ENCODE measurements at regions not wholly inside any gene's neighbourhood (a gene's known extent, or its start where the extent isn't known, plus 50 kb on each side); places are given as distances from the start of the nearest gene placed in this dataset.

DNA sequence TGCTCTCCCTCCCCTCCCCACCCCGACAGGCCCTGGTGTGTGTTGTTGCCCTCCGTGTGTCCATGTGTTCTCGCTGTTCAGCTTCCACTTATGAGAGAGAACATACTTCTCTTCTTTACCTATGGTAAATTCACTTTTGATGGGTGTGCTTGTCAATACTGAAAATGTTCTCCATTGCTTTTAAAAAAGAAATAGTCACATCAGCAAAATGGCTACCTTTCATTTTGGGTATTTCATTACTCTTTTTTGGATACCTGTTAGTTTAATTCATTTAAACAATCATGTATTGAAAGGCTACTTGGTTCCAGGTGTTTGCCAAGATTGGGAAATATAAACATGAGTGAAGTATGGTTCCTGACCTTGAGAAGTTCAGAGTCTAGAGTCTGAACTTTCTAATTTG is 107.4 kb upstream of the PITX2 start:
- TF ChIP-seq CBX8 (IDR thresholded peaks at IDR 0.05; ENCODE audit: borderline replicate concordance, low read depth, low read length) (no peak), CHD2 (IDR thresholded peaks at IDR 0.05; ENCODE audit: low read length) (no peak), SIN3A (conservative IDR thresholded peaks at IDR 0.05 in 1 of 2, IDR thresholded peaks at IDR 0.05 in 1 of 2; ENCODE audit: low read depth in 1 of 2, low read length in 2 of 2) (no peak), RAD21 (IDR thresholded peaks at IDR 0.05 in 1 of 2, conservative IDR thresholded peaks at IDR 0.05 in 1 of 2; ENCODE audit: low read depth in 2 of 2, low read length in 2 of 2) (no peak), CEBPB (IDR thresholded peaks at IDR 0.05; ENCODE audit: low read depth, low read length) (no peak)
- TF ChIP-seq, protein P1, sequence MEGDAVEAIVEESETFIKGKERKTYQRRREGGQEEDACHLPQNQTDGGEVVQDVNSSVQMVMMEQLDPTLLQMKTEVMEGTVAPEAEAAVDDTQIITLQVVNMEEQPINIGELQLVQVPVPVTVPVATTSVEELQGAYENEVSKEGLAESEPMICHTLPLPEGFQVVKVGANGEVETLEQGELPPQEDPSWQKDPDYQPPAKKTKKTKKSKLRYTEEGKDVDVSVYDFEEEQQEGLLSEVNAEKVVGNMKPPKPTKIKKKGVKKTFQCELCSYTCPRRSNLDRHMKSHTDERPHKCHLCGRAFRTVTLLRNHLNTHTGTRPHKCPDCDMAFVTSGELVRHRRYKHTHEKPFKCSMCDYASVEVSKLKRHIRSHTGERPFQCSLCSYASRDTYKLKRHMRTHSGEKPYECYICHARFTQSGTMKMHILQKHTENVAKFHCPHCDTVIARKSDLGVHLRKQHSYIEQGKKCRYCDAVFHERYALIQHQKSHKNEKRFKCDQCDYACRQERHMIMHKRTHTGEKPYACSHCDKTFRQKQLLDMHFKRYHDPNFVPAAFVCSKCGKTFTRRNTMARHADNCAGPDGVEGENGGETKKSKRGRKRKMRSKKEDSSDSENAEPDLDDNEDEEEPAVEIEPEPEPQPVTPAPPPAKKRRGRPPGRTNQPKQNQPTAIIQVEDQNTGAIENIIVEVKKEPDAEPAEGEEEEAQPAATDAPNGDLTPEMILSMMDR (IDR thresholded peaks at IDR 0.05; ENCODE audit: control extremely low read depth in 1 of 3, insufficient read depth in 1 of 3, low read depth in 1 of 3, low read length in 3 of 3), result no peak
- TF ChIP-seq, protein P2, sequence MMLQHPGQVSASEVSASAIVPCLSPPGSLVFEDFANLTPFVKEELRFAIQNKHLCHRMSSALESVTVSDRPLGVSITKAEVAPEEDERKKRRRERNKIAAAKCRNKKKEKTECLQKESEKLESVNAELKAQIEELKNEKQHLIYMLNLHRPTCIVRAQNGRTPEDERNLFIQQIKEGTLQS (IDR thresholded peaks at IDR 0.05; ENCODE audit: insufficient read depth, low read depth, low read length), result no peak
